ENCODE measurements at regions not wholly inside any gene's neighbourhood (a gene's known extent, or its start where the extent isn't known, plus 50 kb on each side); places are given as distances from the start of the nearest gene placed in this dataset.

DNA sequence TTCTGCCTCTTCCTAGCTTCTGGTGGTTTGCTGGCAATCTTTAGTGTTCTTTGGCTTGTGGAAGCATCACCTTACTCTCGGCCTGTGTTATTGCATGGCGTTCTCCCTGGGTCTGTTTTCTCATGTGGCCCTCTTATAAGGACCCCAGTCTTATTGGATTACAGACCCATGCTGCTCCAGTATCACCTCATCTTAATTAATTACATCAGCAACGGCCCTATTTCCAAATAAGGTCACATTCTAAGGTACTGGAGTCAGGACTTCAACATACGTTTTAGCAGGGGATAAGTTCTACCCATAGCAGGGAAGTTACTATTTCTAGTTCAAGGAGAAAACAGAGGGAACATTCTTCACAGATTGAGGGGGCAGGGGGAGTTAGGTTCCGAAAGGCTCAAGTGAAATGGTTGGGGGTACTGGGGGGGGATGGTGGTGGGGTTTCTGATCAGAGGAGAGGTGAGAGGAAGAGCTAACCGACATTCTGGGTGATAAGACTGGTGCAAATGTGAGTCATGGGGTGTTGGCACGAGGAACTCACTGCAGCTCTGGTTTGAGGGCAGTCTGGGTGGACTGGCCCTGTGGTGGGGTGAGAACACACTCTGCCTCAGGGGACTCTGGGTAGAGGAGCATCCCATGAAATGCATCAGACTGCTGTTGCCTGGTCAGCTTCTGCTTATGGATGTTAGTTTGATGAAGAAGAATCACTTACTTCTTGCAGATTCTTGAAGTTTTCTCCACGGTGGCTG, 51.5 kb upstream of the ZBED5 start:
- Histone ChIP-seq H3K27me3 (no peaks in the 10 kb centered on the region), H3K4me3 (no peak overlapping the region), H3K9me3 (no peaks in the 10 kb centered on the region), H3K4me1 (no peaks in the 10 kb centered on the region), H3K36me3 (no peaks in the 10 kb centered on the region), H3K27ac (no peak overlapping the region)
- no peak for DNase-seq (ENCODE audit: low spot score in 2 of 2)
- intact Hi-C loops (cut with DNase I; ENCODE audit: low total_unique reads): no loop called here
- TF ChIP-seq, protein P1, sequence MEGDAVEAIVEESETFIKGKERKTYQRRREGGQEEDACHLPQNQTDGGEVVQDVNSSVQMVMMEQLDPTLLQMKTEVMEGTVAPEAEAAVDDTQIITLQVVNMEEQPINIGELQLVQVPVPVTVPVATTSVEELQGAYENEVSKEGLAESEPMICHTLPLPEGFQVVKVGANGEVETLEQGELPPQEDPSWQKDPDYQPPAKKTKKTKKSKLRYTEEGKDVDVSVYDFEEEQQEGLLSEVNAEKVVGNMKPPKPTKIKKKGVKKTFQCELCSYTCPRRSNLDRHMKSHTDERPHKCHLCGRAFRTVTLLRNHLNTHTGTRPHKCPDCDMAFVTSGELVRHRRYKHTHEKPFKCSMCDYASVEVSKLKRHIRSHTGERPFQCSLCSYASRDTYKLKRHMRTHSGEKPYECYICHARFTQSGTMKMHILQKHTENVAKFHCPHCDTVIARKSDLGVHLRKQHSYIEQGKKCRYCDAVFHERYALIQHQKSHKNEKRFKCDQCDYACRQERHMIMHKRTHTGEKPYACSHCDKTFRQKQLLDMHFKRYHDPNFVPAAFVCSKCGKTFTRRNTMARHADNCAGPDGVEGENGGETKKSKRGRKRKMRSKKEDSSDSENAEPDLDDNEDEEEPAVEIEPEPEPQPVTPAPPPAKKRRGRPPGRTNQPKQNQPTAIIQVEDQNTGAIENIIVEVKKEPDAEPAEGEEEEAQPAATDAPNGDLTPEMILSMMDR (IDR thresholded peaks at IDR 0.05): no peak
- TF ChIP-seq POLR2AphosphoS5 (IDR thresholded peaks at IDR 0.05): no peak
- no peak for TF ChIP-seq POLR2A (IDR thresholded peaks at IDR 0.05)

DNA sequence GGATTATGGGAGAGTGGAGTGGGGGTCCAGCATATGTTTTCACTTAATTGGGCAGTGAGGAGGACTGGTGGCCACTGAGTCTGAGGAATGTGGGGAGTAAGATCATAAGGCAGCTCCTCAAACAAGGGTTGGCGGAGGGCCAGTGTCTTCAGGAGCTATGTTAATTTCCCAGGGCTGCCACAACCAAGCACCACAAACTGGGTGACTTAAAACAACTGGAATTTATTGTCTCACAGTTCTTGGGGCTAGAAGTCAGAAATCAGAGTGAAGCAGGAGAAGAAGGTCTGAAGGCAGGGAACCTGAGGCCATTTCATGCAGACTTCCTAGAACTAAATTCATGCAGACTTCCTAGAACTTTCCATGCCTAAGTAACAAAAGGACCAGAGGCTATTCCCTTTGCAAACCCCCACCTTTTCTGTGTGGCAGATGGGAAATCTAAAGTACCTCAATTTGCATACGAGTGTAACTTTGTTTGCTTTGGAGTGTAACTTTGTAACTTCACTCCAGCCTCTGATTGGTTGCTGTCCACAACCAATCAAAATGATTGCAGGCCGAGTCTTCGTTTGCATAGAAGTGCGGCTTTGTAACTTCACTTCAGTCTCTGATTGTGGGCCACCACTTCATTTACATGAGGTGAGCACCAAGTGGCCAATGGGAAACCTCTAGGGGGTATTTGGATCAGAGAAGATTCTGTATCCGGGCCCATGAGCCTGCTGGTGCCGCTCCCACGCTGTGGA, 50.5 kb upstream of the ZBED5 start:
- TF ChIP-seq POLR2A (IDR thresholded peaks at IDR 0.05): no peak
- no peak for TF ChIP-seq POLR2AphosphoS5 (IDR thresholded peaks at IDR 0.05)
- TF ChIP-seq, protein P1 (IDR thresholded peaks at IDR 0.05): no peak
- Histone ChIP-seq H3K36me3 (no peaks in the 10 kb centered on the region), H3K9me3 (no peaks in the 10 kb centered on the region), H3K4me1 (no peaks in the 10 kb centered on the region), H3K27me3 (no peaks in the 10 kb centered on the region), H3K4me3 (no peak overlapping the region), H3K27ac (peak overlapping the region; percentile 4 to 28)
- intact Hi-C loops (cut with DNase I; ENCODE audit: low total_unique reads): no loop called here
- DNase-seq (ENCODE audit: low spot score in 2 of 2): peak in 1 of 2 donors; percentile 68
